ENCODE measurements at regions not wholly inside any gene's neighbourhood (a gene's known extent, or its start where the extent isn't known, plus 50 kb on each side); places are given as distances from the start of the nearest gene placed in this dataset.

- H3K27ac Mint-ChIP-seq (ENCODE audit: unreplicated experiment), result no peak overlapping the region
- H3K4me3 Mint-ChIP-seq (ENCODE audit: unreplicated experiment), result no peak overlapping the region
- H3K9me3 Mint-ChIP-seq (ENCODE audit: low read depth), result peaks cover 4% of the 10 kb centered on the region
- TF ChIP-seq CTCF (IDR thresholded peaks at IDR 0.05), result no peak
- H3K27me3 Mint-ChIP-seq (ENCODE audit: low read depth), result peaks cover 2% of the 10 kb centered on the region
- no peaks in the 10 kb centered on the region for H3K36me3 Mint-ChIP-seq (ENCODE audit: low read depth)
- peaks cover 22% of the 10 kb centered on the region for H3K4me1 Mint-ChIP-seq (ENCODE audit: low read depth)
- no peak for DNase-seq (ENCODE audit: low spot score)
These were observed 228.2 kb downstream of the TLE1 start for GRCh38 chr9:81461196-81461595.

GRCh38 chr9:81460693-81461092, 228.7 kb downstream of the TLE1 start:
- no peaks in the 10 kb centered on the region for H3K36me3 Mint-ChIP-seq (ENCODE audit: low read depth)
- peaks cover 2% of the 10 kb centered on the region for H3K27me3 Mint-ChIP-seq (ENCODE audit: low read depth)
- peaks cover 4% of the 10 kb centered on the region for H3K9me3 Mint-ChIP-seq (ENCODE audit: low read depth)
- H3K4me3 Mint-ChIP-seq (ENCODE audit: unreplicated experiment), result no peak overlapping the region
- H3K27ac Mint-ChIP-seq (ENCODE audit: unreplicated experiment), result no peak overlapping the region
- peaks cover 19% of the 10 kb centered on the region for H3K4me1 Mint-ChIP-seq (ENCODE audit: low read depth)
- DNase-seq (ENCODE audit: low spot score), result no peak
- TF ChIP-seq CTCF (IDR thresholded peaks at IDR 0.05), result no peak

- no peak overlapping the region for H3K27ac Mint-ChIP-seq (ENCODE audit: unreplicated experiment)
- DNase-seq (ENCODE audit: low spot score), result no peak
- H3K4me3 Mint-ChIP-seq (ENCODE audit: unreplicated experiment), result no peak overlapping the region
- no peak for TF ChIP-seq CTCF (IDR thresholded peaks at IDR 0.05)
- H3K27me3 Mint-ChIP-seq (ENCODE audit: low read depth), result peaks cover 2% of the 10 kb centered on the region
- no peaks in the 10 kb centered on the region for H3K36me3 Mint-ChIP-seq (ENCODE audit: low read depth)
- H3K4me1 Mint-ChIP-seq (ENCODE audit: low read depth), result peaks cover 12% of the 10 kb centered on the region
- H3K9me3 Mint-ChIP-seq (ENCODE audit: low read depth), result peaks cover 4% of the 10 kb centered on the region
These were observed 229.8 kb downstream of the TLE1 start for GRCh38 chr9:81459591-81459990.

GRCh38 chr9:81456431-81457006, 232.8 kb downstream of the TLE1 start:
- no peaks in the 10 kb centered on the region for H3K9me3 Mint-ChIP-seq (ENCODE audit: low read depth)
- H3K27ac Mint-ChIP-seq (ENCODE audit: unreplicated experiment), result no peak overlapping the region
- peaks cover 4% of the 10 kb centered on the region for H3K4me1 Mint-ChIP-seq (ENCODE audit: low read depth)
- peaks cover 2% of the 10 kb centered on the region for H3K27me3 Mint-ChIP-seq (ENCODE audit: low read depth)
- TF ChIP-seq CTCF (IDR thresholded peaks at IDR 0.05), result no peak
- H3K36me3 Mint-ChIP-seq (ENCODE audit: low read depth), result no peaks in the 10 kb centered on the region
- H3K4me3 Mint-ChIP-seq (ENCODE audit: unreplicated experiment), result no peak overlapping the region
- DNase-seq (ENCODE audit: low spot score), result no peak

- peaks cover 4% of the 10 kb centered on the region for H3K4me1 Mint-ChIP-seq (ENCODE audit: low read depth)
- H3K27me3 Mint-ChIP-seq (ENCODE audit: low read depth), result peaks cover 2% of the 10 kb centered on the region
- no peaks in the 10 kb centered on the region for H3K9me3 Mint-ChIP-seq (ENCODE audit: low read depth)
- no peak overlapping the region for H3K27ac Mint-ChIP-seq (ENCODE audit: unreplicated experiment)
- no peaks in the 10 kb centered on the region for H3K36me3 Mint-ChIP-seq (ENCODE audit: low read depth)
- no peak for DNase-seq (ENCODE audit: low spot score)
- no peak overlapping the region for H3K4me3 Mint-ChIP-seq (ENCODE audit: unreplicated experiment)
- no peak for TF ChIP-seq CTCF (IDR thresholded peaks at IDR 0.05)
These were observed 233.7 kb downstream of the TLE1 start for GRCh38 chr9:81455462-81456219.

Measured in chondrocyte (in vitro differentiated cells).